ENCODE measurements at regions not wholly inside any gene's neighbourhood (a gene's known extent, or its start where the extent isn't known, plus 50 kb on each side); places are given as distances from the start of the nearest gene placed in this dataset.

- no peak for FAIRE-seq
- H4K20me1 ChIP-seq (replicated peaks in 1 of 2; ENCODE audit: control insufficient read depth in 1 of 2, insufficient read depth in 2 of 2, low read length in 2 of 2) = peaks cover 0 to 2% of the 10 kb centered on the region in 2 experiments
- no peak for TF ChIP-seq CTCF (IDR thresholded peaks at IDR 0.05; ENCODE audit: control extremely low read depth in 1 of 3, insufficient read depth in 1 of 3, low read depth in 1 of 3, low read length in 3 of 3)
- no peak for TF ChIP-seq SP2 (IDR thresholded peaks at IDR 0.05; ENCODE audit: low read length)
- no peak for TF ChIP-seq TEAD4 (IDR thresholded peaks at IDR 0.05; ENCODE audit: low read depth, low read length)
- TF ChIP-seq EP300 (IDR thresholded peaks at IDR 0.05; ENCODE audit: borderline replicate concordance in 1 of 2, low read depth in 2 of 2, low read length in 2 of 2) = no peak
These were observed 249.3 kb upstream of the GULP1 start for GRCh38 chr2:188042412-188042811.

More at GRCh38 chr2:188042412-188042811, 249.3 kb upstream of the GULP1 start:
- Histone ChIP-seq H4K91ac (replicated peaks; ENCODE audit: insufficient read length, low read length) (no peak overlapping the region), H3K14ac (ENCODE audit: insufficient read length) (no peak overlapping the region), H3K4me1 (replicated peaks in 1 of 4; ENCODE audit: control insufficient read depth in 3 of 4, insufficient read depth in 4 of 4, low read length in 3 of 4) (no peaks in the 10 kb centered on the region; a peak in 1 of 7 replicates), H2AFZ (ENCODE audit: low read length) (no peak overlapping the region), H3K36me3 (ENCODE audit: control insufficient read depth in 2 of 4, insufficient read depth in 4 of 4, low read length in 3 of 4) (peaks cover 8 to 60% (median 35%) of the 10 kb centered on the region in 4 experiments; a peak in 7 of 8 replicates), H3K79me2 (ENCODE audit: control insufficient read depth in 1 of 2, insufficient read depth in 2 of 2, low read length in 2 of 2) (peaks cover 0 to 6% of the 10 kb centered on the region in 2 experiments; a peak in 2 of 4 replicates), H3K27ac (ENCODE audit: low read depth, low read length) (no peak overlapping the region), H3K9me3 (ENCODE audit: insufficient read depth in 2 of 2, low read depth in 1 of 2, low read length in 1 of 2) (peaks cover 0 to 3% of the 10 kb centered on the region in 2 experiments; a peak in 1 of 4 replicates), H3K4ac (replicated peaks; ENCODE audit: insufficient read length, low read depth, low read length) (no peak overlapping the region), H3K4me3 (ENCODE audit: extremely low read depth in 1 of 4, insufficient read depth in 2 of 4, low read depth in 3 of 4, low read length in 4 of 4) (no peak overlapping the region), H2BK12ac (ENCODE audit: low read depth, low read length) (no peak overlapping the region), H3K79me1 (ENCODE audit: low read depth, low read length) (no peaks in the 10 kb centered on the region), H3K18ac (ENCODE audit: extremely low read depth, low read length) (no peak overlapping the region), H2AK5ac (ENCODE audit: low read depth, low read length) (no peak overlapping the region), H4K5ac (ENCODE audit: insufficient read length, low read depth, low read length) (no peak overlapping the region), H3K23ac (ENCODE audit: insufficient read length) (no peak overlapping the region), H2BK20ac (ENCODE audit: low read length) (no peak overlapping the region), H3K23me2 (ENCODE audit: low read depth, low read length) (no peaks in the 10 kb centered on the region), H3K27me3 (replicated peaks in 1 of 4; ENCODE audit: control insufficient read depth in 3 of 4, extremely low read depth in 1 of 4, insufficient read depth in 3 of 4, low read length in 3 of 4) (no peaks in the 10 kb centered on the region), H3K56ac (replicated peaks; ENCODE audit: insufficient read length, low read depth, low read length) (no peak overlapping the region), H3K9ac (replicated peaks in 1 of 4; ENCODE audit: extremely low read depth in 1 of 4, low read depth in 3 of 4, low read length in 3 of 4) (no peak overlapping the region), H2BK5ac (ENCODE audit: low read depth, low read length) (no peak overlapping the region), H2BK15ac (ENCODE audit: low read length) (no peak overlapping the region), H2BK120ac (replicated peaks; ENCODE audit: low read depth, low read length) (no peak overlapping the region), H4K8ac (ENCODE audit: extremely low read depth, insufficient read depth, low read length) (no peak overlapping the region), H3K4me2 (ENCODE audit: insufficient read depth in 1 of 2, low read depth in 2 of 2, low read length in 2 of 2) (no peak overlapping the region)
- CTCF ChIA-PET (ENCODE audit: partially characterized antibody) = no interaction called here
- POLR2A ChIA-PET (ENCODE audit: partially characterized antibody) = interaction anchor here (0.7 kb wide), 1 partner anchor 10 kb away, joined by 3 read pairs; no protein-coding TSS in a partner anchor
- no peak for DNase-seq (ENCODE audit: low read depth in 1 of 2, low spot score in 2 of 2)

Data from H1 (cell line).